ENCODE measurements at regions not wholly inside any gene's neighbourhood (a gene's known extent, or its start where the extent isn't known, plus 50 kb on each side); places are given as distances from the start of the nearest gene placed in this dataset. TPM values are rescaled to one million over a fixed set of nuclear protein-coding genes. Genes with fewer than 3 reads are reported as not detected.

DNA sequence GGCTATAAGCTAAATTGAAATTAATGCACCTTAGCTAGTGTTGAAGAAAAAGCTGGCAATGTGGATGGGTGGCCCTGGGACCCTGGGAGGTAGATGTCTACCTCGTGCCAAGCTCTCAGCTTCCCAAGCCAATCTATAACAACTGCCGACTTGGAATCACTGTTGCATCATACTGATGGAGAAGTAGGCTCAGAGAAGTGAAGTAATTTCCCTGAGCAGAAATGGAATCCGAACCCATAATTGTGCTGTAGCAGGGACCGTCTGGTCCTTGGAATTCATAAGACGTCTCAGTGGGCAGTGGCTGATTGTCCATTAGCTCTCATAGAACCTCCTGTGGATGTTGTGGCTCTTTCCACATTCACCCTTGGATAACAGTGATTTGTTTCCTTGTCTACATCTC is 196.6 kb downstream of the RAB11FIP4 start:
- H3K4me1 ChIP-seq (ENCODE audit: control insufficient read depth in 3 of 3, insufficient read depth in 3 of 3, low read length in 3 of 3), result peaks cover under 1 to 7% (median 4%) of the 10 kb centered on the region in 3 donors
- no peak overlapping the region for H3K27ac ChIP-seq (ENCODE audit: low read depth, low read length)
- H3K9me3 ChIP-seq (ENCODE audit: control insufficient read depth in 3 of 3, low read length in 3 of 3), result no peaks in the 10 kb centered on the region
- H3K36me3 ChIP-seq (ENCODE audit: control insufficient read depth in 3 of 3, insufficient read depth in 3 of 3, low read length in 3 of 3), result no peaks in the 10 kb centered on the region
- no peaks in the 10 kb centered on the region for H3K27me3 ChIP-seq (ENCODE audit: control insufficient read depth in 3 of 3, insufficient read depth in 3 of 3, low read length in 3 of 3)
- H3K9ac ChIP-seq (ENCODE audit: low read depth in 1 of 3, low read length in 3 of 3), result no peak overlapping the region
- no peak overlapping the region for H3K4me3 ChIP-seq (ENCODE audit: low read length in 3 of 3)

Small RNA genes lying in the stretch of these regions (small RNA-seq; reads per million reads assigned to genes)
- not detected for gene AC007923.3
- gene RNU6-1134P, result not detected
